CD4-positive, alpha-beta T cell treated with Interleukin-17A for 4 hours (primary cell): ENCODE measurements at regions not wholly inside any gene's neighbourhood (a gene's known extent, or its start where the extent isn't known, plus 50 kb on each side); places are given as distances from the start of the nearest gene placed in this dataset.
"Not testable (repeated sequence)": the region's sequence is repeated elsewhere in the genome, so short reads cannot be mapped to it uniquely, and the experiment has no call there.

ENCODE experiments used
- DNase-seq: peaks from one replicate; pipeline ENCODE4 v3.0.0-alpha.2; 2020; ENCODE audit warnings: mixed read lengths

- DNase-seq: no peak
Observed at GRCh38 chr4:83981156-83981555, 445.2 kb downstream of the GPAT3 start.

- no peak for DNase-seq
Observed at GRCh38 chr4:83979773-83980172, 443.9 kb downstream of the GPAT3 start.

- DNase-seq: no peak
Observed at GRCh38 chr4:83974111-83974780, 438.3 kb downstream of the GPAT3 start.

GRCh38 chr4:83964996-83965541 is 429.2 kb downstream of the GPAT3 start:
- no peak for DNase-seq

- no peak for DNase-seq
Observed at GRCh38 chr4:83962492-83962891, 426.6 kb downstream of the GPAT3 start.

- no peak for DNase-seq
Observed at GRCh38 chr4:83961575-83961974, 425.7 kb downstream of the GPAT3 start.

- DNase-seq: no peak
Observed at GRCh38 chr4:83959160-83959559, 423.3 kb downstream of the GPAT3 start.

- DNase-seq: no peak
Observed at GRCh38 chr4:83947830-83948193, 411.9 kb downstream of the GPAT3 start.

- DNase-seq: no peak
Observed at GRCh38 chr4:83947125-83947829, 411.4 kb downstream of the GPAT3 start.

- DNase-seq: not testable (repeated sequence)
Observed at GRCh38 chr4:83943691-83944090, 407.8 kb downstream of the GPAT3 start.

GRCh38 chr4:83932750-83933391 is 397.0 kb downstream of the GPAT3 start:
- no peak for DNase-seq

- no peak for DNase-seq
Observed at GRCh38 chr4:83931659-83932438, 395.9 kb downstream of the GPAT3 start.

GRCh38 chr4:83929550-83929949 is 393.6 kb downstream of the GPAT3 start:
- no peak for DNase-seq

- no peak for DNase-seq
Observed at GRCh38 chr4:83926950-83927349, 391.0 kb downstream of the GPAT3 start.

GRCh38 chr4:83923341-83923740 is 387.4 kb downstream of the GPAT3 start:
- no peak for DNase-seq

GRCh38 chr4:83922402-83922801 is 386.5 kb downstream of the GPAT3 start:
- DNase-seq: no peak

GRCh38 chr4:83921124-83921523 is 385.2 kb downstream of the GPAT3 start:
- DNase-seq: no peak

- DNase-seq: no peak
Observed at GRCh38 chr4:83920375-83920774, 384.5 kb downstream of the GPAT3 start.

- DNase-seq: no peak
Observed at GRCh38 chr4:83917572-83917971, 381.7 kb downstream of the GPAT3 start.

GRCh38 chr4:83910693-83911092 is 374.8 kb downstream of the GPAT3 start:
- DNase-seq: no peak

GRCh38 chr4:83906561-83906960 is 370.7 kb downstream of the GPAT3 start:
- DNase-seq: no peak

- DNase-seq: no peak
Observed at GRCh38 chr4:83905952-83906351, 370.0 kb downstream of the GPAT3 start.

GRCh38 chr4:83903740-83904139 is 367.8 kb downstream of the GPAT3 start:
- not testable (repeated sequence) for DNase-seq
